Mucosa of descending colon (tissue), 3 donors: ENCODE measurements at regions not wholly inside any gene's neighbourhood (a gene's known extent, or its start where the extent isn't known, plus 50 kb on each side); places are given as distances from the start of the nearest gene placed in this dataset.

Experiments used
- ATAC-seq: fragments of 200-7000 bp; cut with Tn5 transposase; one replicate; pipeline ENCODE4 v1.9.1; 2020; ENCODE audit warnings: mild to moderate bottlenecking, moderate library complexity
- DNase-seq, 3 donors: peaks; one replicate each; pipeline ENCODE4 v3.0.0-alpha.2; 2020
- H3K36me3 ChIP-seq: fragments of 200-600 bp; one replicate; pipeline ENCODE4 v1.8.0; 2021; ENCODE audit warnings: low read depth, mild to moderate bottlenecking
- H3K4me1 ChIP-seq: fragments of 200-600 bp; one replicate; pipeline ENCODE4 v1.8.0; 2021; ENCODE audit warnings: low read depth, mild to moderate bottlenecking
- H3K4me3 ChIP-seq: fragments of 200-600 bp; one replicate; pipeline ENCODE4 v1.8.0; 2021; ENCODE audit warnings: mild to moderate bottlenecking
- H3K9me3 ChIP-seq: fragments of 200-600 bp; one replicate; pipeline ENCODE4 v1.8.0; 2021; ENCODE audit warnings: mild to moderate bottlenecking
- CTCF ChIP-seq: fragments of 200-600 bp; IDR thresholded peaks from one replicate; pipeline ENCODE4 v1.8.0; 2022; ENCODE audit warnings: antibody characterized with exemption, mild to moderate bottlenecking
- intact Hi-C, 2 donors: fragments of 100-400 bp; cut with DNase I in 1 of 2; cut with micrococcal nuclease in 1 of 2; formaldehyde crosslinking; loops; one replicate each; pipeline versions ENCODE4 v1.11.0 to v1.11.1; 2022; cut with DNase I, micrococcal nuclease
- donor health status: DM: no; HTN: no; CAD: no; lungs with moderate emphysema.
- donor health status: DM: no; HTN: no; CAD: no.
- donor health status: DM: no; HTN: yes; CAD: no.

DNA sequence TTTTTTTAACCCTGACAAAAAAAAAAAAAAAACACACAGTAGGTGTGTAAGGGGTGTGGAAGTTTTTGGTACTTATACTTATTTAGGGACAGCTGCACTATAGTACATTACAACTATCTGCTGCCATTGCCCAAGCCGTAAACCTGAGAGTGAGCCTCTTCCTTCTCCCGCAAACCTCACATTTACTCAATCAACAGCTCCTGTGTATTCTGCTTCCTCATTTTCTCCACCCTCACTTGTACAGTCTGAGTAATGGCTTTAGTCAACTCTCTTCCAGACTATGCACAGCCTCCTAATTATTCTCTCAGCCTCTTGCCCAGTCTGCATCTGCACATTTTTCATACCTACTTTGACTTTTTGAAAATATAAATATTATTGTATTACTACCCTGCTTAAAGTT is 362.0 kb downstream of the ADAM29 start:
- DNase-seq (no peak), ATAC-seq (no peak)
- H3K4me3 ChIP-seq: no peak overlapping the region
- H3K9me3 ChIP-seq: peaks cover 17% of the 10 kb centered on the region
- H3K36me3 ChIP-seq: no peaks in the 10 kb centered on the region
- H3K4me1 ChIP-seq: no peaks in the 10 kb centered on the region
- TF ChIP-seq CTCF: no peak
- intact Hi-C loops: no loop called here

DNA sequence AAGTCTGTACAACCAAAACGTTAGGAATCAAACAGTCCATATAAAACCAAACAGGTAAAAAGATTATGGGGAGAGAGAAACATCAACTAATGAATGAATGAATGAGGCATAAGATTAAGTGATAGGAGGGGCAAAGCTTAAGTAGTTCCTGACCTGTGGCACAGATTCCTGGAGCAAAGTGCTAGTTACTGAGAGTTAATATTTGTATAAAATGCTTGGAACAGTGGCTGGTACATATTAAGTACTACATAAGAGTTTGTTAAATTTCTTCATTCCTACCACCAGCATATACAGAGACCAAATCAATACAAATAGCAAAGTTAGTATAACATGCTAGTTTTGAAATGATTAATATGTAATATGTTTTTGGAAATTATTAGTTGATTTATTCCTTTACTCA is 363.7 kb downstream of the ADAM29 start:
- Histone ChIP-seq H3K4me3 (no peak overlapping the region), H3K4me1 (no peaks in the 10 kb centered on the region), H3K36me3 (no peaks in the 10 kb centered on the region), H3K9me3 (peaks cover 27% of the 10 kb centered on the region)
- TF ChIP-seq CTCF: no peak
- no peak for ATAC-seq
- DNase-seq: no peak
- intact Hi-C loops: no loop called here

- H3K36me3 ChIP-seq: no peaks in the 10 kb centered on the region
- H3K4me1 ChIP-seq: no peaks in the 10 kb centered on the region
- DNase-seq (no peak), ATAC-seq (no peak)
- intact Hi-C loops: no loop called here
- H3K4me3 ChIP-seq: no peak overlapping the region
- peaks cover 29% of the 10 kb centered on the region for H3K9me3 ChIP-seq
- TF ChIP-seq CTCF: no peak
These were observed 364.2 kb downstream of the ADAM29 start for GRCh38 chr4:175282407-175282806.

DNA sequence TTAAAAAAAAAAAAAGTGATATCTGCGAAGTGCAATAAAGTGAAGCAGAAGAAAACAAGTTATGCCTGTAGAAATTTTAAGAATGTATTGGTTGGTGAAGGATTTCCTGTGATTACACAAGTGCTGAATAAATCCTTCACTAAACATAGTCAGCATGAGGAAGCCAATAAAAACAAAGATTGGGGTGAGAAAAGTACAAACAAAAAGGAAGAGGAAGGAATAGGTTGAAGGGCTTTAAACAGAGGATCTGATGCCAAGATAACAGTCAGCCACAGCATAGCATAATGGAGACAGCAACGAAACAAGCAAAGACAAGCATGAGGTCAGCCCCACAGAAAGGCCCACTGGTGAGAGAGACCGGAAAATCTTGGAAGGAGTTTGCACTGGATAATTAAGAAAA is 372.2 kb downstream of the ADAM29 start:
- no peak for TF ChIP-seq CTCF
- no peaks in the 10 kb centered on the region for H3K4me1 ChIP-seq
- H3K9me3 ChIP-seq: peaks cover 60% of the 10 kb centered on the region
- DNase-seq: no peak
- no peak for ATAC-seq
- intact Hi-C loops: no loop called here
- H3K36me3 ChIP-seq: no peaks in the 10 kb centered on the region
- H3K4me3 ChIP-seq: no peak overlapping the region

DNA sequence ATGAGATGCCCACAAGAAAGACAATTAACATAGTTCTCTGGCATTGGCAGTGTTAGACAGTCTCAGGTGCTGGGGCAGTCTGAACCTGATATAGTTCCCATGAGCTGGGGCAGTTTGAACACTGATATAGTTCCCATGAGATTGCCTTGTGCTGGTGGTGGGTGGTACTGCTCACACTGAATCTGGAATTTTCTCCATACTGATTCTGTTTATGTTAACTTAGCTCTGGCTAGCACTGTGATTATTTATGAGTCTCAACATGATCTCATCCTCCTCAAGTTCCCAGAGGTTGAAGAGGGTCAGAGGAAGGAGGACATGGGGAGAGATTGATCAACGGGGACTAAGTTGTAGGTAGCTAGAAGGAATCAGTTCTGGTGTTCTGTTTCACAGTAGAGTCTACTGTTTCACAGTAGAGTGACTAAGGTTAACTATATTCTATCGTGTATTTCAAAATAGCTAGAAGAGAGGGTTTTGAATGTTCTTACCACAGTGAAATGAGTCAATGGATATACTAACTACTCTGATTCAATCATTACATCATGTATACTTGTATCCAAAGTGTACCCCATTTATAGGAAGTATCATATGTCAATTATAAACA is 379.9 kb downstream of the ADAM29 start:
- H3K36me3 ChIP-seq: no peaks in the 10 kb centered on the region
- DNase-seq: no peak
- H3K4me3 ChIP-seq: no peak overlapping the region
- H3K4me1 ChIP-seq: no peaks in the 10 kb centered on the region
- H3K9me3 ChIP-seq: peaks cover 25% of the 10 kb centered on the region
- TF ChIP-seq CTCF: no peak
- intact Hi-C loops: no loop called here
- ATAC-seq: no peak

DNA sequence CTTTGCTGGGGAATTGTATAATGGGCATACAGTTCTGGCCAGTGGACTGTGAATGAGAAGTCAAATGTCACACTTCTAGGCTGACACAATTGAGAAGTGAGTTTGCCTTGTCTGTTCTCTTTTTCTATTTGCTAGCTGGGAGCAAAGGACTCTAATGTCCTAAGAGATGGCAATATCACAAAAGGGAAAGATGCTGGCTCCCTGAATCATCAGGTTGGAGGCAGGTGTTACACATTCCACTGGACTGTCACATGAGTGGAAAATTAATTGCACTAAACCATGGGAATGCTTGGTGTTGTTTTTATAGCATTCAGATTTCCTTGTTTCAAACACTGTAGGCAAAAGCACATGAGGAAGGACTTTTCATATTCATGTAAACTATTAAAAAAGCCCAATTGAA is 388.3 kb downstream of the ADAM29 start:
- intact Hi-C loops: no loop called here
- ATAC-seq (no peak), DNase-seq (no peak)
- TF ChIP-seq CTCF: no peak
- H3K9me3 ChIP-seq: peaks cover 23% of the 10 kb centered on the region
- no peaks in the 10 kb centered on the region for H3K36me3 ChIP-seq
- H3K4me3 ChIP-seq: no peak overlapping the region
- H3K4me1 ChIP-seq: no peaks in the 10 kb centered on the region
